Ishikawa (cell line): ENCODE measurements at regions not wholly inside any gene's neighbourhood (a gene's known extent, or its start where the extent isn't known, plus 50 kb on each side); places are given as distances from the start of the nearest gene placed in this dataset.

ENCODE experiments used
- CEBPB ChIP-seq: IDR thresholded peaks from 2 replicates; pipeline ENCODE4 v1.6.1; 2012
- CREB1 ChIP-seq: IDR thresholded peaks from 2 replicates; pipeline ENCODE4 v1.6.1; 2012; ENCODE audit warnings: low read depth
- EGR1 ChIP-seq: IDR thresholded peaks from 2 replicates; pipeline ENCODE4 v1.6.1; 2012
- EP300 ChIP-seq: IDR thresholded peaks from 2 replicates; pipeline ENCODE4 v1.6.1; 2012; ENCODE audit warnings: borderline replicate concordance
- NFIC ChIP-seq: IDR thresholded peaks from 2 replicates; pipeline ENCODE4 v1.6.1; 2012
- RAD21 ChIP-seq: IDR thresholded peaks from 2 replicates; pipeline ENCODE4 v1.6.1; 2012; ENCODE audit warnings: low read depth
- TAF1 ChIP-seq: IDR thresholded peaks from 2 replicates; pipeline ENCODE4 v1.6.1; 2012; ENCODE audit warnings: low read depth, mild to moderate bottlenecking
- TCF12 ChIP-seq: IDR thresholded peaks from 2 replicates; pipeline ENCODE4 v1.6.1; 2012; ENCODE audit warnings: low read depth
- TEAD4 ChIP-seq: IDR thresholded peaks from 2 replicates; pipeline ENCODE4 v1.6.1; 2012
- YY1 ChIP-seq: IDR thresholded peaks from 2 replicates; pipeline ENCODE4 v1.6.1; 2012; ENCODE audit warnings: low read depth
- TF ChIP-seq, protein P1 (sequence below): IDR thresholded peaks from 2 replicates; pipeline ENCODE4 v1.6.1; 2012
- TF ChIP-seq, protein P2 (sequence below): IDR thresholded peaks from 2 replicates; pipeline ENCODE4 v1.6.1; 2012
- TF ChIP-seq, protein P3 (sequence below): IDR thresholded peaks from 2 replicates; pipeline ENCODE4 v1.6.1; 2012; ENCODE audit warnings: low read depth, mild to moderate bottlenecking

DNA sequence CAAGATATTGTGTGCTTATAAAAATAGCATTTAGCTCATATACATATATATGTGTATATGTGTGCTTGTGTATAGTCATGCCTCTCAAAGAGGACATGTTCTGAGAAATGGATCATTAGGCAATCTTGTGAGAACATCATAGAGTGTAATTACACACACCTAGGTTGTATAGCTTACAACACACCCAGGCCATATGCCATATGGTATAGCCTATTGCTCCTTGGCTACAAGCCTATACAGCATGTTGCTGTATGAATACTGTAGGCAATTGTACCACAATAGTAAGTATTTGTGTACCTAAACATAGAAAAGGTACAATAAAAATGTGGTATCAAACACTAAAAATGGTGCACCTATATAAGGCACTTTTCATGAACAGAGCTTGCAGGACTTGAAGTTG lies 1510.5 kb upstream of the LRRTM3 start:
- TF ChIP-seq TAF1 (no peak), CEBPB (no peak), RAD21 (no peak), YY1 (no peak), NFIC (no peak), EP300 (no peak), CREB1 (no peak), EGR1 (no peak), TCF12 (no peak), TEAD4 (no peak)
- TF ChIP-seq, protein P1, sequence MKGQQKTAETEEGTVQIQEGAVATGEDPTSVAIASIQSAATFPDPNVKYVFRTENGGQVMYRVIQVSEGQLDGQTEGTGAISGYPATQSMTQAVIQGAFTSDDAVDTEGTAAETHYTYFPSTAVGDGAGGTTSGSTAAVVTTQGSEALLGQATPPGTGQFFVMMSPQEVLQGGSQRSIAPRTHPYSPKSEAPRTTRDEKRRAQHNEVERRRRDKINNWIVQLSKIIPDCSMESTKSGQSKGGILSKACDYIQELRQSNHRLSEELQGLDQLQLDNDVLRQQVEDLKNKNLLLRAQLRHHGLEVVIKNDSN: no peak
- TF ChIP-seq, protein P2, sequence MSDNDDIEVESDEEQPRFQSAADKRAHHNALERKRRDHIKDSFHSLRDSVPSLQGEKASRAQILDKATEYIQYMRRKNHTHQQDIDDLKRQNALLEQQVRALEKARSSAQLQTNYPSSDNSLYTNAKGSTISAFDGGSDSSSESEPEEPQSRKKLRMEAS: no peak
- TF ChIP-seq, protein P3, sequence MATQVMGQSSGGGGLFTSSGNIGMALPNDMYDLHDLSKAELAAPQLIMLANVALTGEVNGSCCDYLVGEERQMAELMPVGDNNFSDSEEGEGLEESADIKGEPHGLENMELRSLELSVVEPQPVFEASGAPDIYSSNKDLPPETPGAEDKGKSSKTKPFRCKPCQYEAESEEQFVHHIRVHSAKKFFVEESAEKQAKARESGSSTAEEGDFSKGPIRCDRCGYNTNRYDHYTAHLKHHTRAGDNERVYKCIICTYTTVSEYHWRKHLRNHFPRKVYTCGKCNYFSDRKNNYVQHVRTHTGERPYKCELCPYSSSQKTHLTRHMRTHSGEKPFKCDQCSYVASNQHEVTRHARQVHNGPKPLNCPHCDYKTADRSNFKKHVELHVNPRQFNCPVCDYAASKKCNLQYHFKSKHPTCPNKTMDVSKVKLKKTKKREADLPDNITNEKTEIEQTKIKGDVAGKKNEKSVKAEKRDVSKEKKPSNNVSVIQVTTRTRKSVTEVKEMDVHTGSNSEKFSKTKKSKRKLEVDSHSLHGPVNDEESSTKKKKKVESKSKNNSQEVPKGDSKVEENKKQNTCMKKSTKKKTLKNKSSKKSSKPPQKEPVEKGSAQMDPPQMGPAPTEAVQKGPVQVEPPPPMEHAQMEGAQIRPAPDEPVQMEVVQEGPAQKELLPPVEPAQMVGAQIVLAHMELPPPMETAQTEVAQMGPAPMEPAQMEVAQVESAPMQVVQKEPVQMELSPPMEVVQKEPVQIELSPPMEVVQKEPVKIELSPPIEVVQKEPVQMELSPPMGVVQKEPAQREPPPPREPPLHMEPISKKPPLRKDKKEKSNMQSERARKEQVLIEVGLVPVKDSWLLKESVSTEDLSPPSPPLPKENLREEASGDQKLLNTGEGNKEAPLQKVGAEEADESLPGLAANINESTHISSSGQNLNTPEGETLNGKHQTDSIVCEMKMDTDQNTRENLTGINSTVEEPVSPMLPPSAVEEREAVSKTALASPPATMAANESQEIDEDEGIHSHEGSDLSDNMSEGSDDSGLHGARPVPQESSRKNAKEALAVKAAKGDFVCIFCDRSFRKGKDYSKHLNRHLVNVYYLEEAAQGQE: no peak
